PC-3 (cell line): ENCODE measurements at regions not wholly inside any gene's neighbourhood (a gene's known extent, or its start where the extent isn't known, plus 50 kb on each side); places are given as distances from the start of the nearest gene placed in this dataset.

Experiments used
- ATAC-seq: fragments of 200-7000 bp; cut with Tn5 transposase; 2 replicates; pipeline ENCODE4 v1.9.1; 2020; ENCODE audit warnings: mild to moderate bottlenecking, moderate library complexity
- BruUV-seq: library from RNA; stranded (reverse); fragments of 400-500 nt; replicated peaks from 2 replicates; lab custom pipeline; 2021; lab: Mats Ljungman, UMichigan
- CTCF ChIA-PET: fragments of 300-600 bp; sonication (Branson Sonifier 250); formaldehyde crosslinking; loops from one replicate; lab custom pipeline; 2022; ENCODE audit warnings: antibody characterized with exemption; lab: Charles Lee
- POLR2A ChIA-PET: fragments of 300-600 bp; sonication (Branson Sonifier 250); formaldehyde crosslinking; loops from one replicate; lab custom pipeline; 2022; ENCODE audit warnings: antibody characterized with exemption; ENCODE audit not compliant: unreplicated experiment; lab: Charles Lee
- DNase-seq: peaks from one replicate; pipeline ENCODE4 v3.0.0-alpha.2; 2015
- H2AFZ ChIP-seq: fragments of 300-600 bp; sonication (generic); 2 replicates; pipeline ENCODE4 v1.6.0; 2016; ENCODE audit warnings: antibody characterized with exemption, low read length
- H3F3A ChIP-seq: fragments of 300-600 bp; sonication (generic); one replicate; pipeline ENCODE4 v1.6.0; 2017; ENCODE audit warnings: antibody characterized with exemption, low read length, control low read depth, mild to moderate bottlenecking; ENCODE audit not compliant: unreplicated experiment
- H3K27ac ChIP-seq: fragments of 300-600 bp; sonication (generic); 2 replicates; pipeline ENCODE4 v1.5.1; 2016; ENCODE audit warnings: mild to moderate bottlenecking, low read length
- H3K27me3 ChIP-seq: fragments of 300-600 bp; sonication (generic); 2 replicates; pipeline ENCODE4 v1.6.1; 2016; ENCODE audit warnings: low read length, mixed read lengths
- H3K36me3 ChIP-seq: fragments of 300-600 bp; sonication (generic); 2 replicates; pipeline ENCODE4 v1.6.1; 2016; ENCODE audit warnings: low read depth, mixed run types, low read length, mixed read lengths
- H3K4me1 ChIP-seq: fragments of 300-600 bp; sonication (generic); 2 replicates; pipeline ENCODE4 v1.5.1; 2016; ENCODE audit warnings: low read length; ENCODE audit not compliant: insufficient read depth
- H3K4me2 ChIP-seq: fragments of 300-600 bp; sonication (generic); 2 replicates; pipeline ENCODE4 v1.6.0; 2016; ENCODE audit warnings: low read length
- H3K4me3 ChIP-seq: fragments of 300-600 bp; sonication (generic); 2 replicates; pipeline ENCODE4 v1.5.1; 2016; ENCODE audit warnings: mild to moderate bottlenecking, low read length, mixed read lengths
- H3K79me2 ChIP-seq: fragments of 300-600 bp; sonication (generic); 2 replicates; pipeline ENCODE4 v1.6.1; 2017; ENCODE audit warnings: low read length, mixed read lengths
- H3K9ac ChIP-seq: fragments of 300-600 bp; sonication (generic); 2 replicates; pipeline ENCODE4 v1.6.0; 2016; ENCODE audit warnings: mild to moderate bottlenecking, low read length
- H3K9me2 ChIP-seq: fragments of 300-600 bp; sonication (generic); replicated peaks from 2 replicates; pipeline ENCODE4 v1.6.1; 2016; ENCODE audit warnings: mixed run types, low read length, mixed read lengths
- H3K9me3 ChIP-seq: fragments of 300-600 bp; sonication (generic); 2 replicates; pipeline ENCODE4 v1.6.1; 2016; ENCODE audit warnings: low read length, mixed read lengths
- H4K20me1 ChIP-seq: fragments of 300-600 bp; sonication (generic); 2 replicates; pipeline ENCODE4 v1.6.1; 2016; ENCODE audit warnings: low read length, mixed read lengths
- EZH2 ChIP-seq: fragments of 300-600 bp; sonication (generic); IDR thresholded peaks from one replicate; pipeline ENCODE4 v1.6.1; 2017; ENCODE audit warnings: antibody characterized with exemption, mild to moderate bottlenecking, low read length; ENCODE audit not compliant: unreplicated experiment
- EZH2phosphoT487 ChIP-seq: fragments of 300-600 bp; sonication (generic); IDR thresholded peaks from 2 replicates; pipeline ENCODE4 v1.6.1; 2018; ENCODE audit warnings: mild to moderate bottlenecking, antibody characterized with exemption, low read length, borderline replicate concordance
- intact Hi-C: fragments of 100-400 bp; cut with micrococcal nuclease; formaldehyde crosslinking; loops from 2 replicates; pipeline ENCODE4 v1.9.0; 2023
- TF ChIP-seq, protein P1 (sequence below): fragments of 300-600 bp; sonication (generic); conservative IDR thresholded peaks from 2 replicates; pipeline ENCODE4 v1.5.1; 2017; ENCODE audit warnings: antibody characterized with exemption, low read depth, mild to moderate bottlenecking, low read length

- POLR2A ChIA-PET = no interaction called here
- H3K9me3 ChIP-seq = no peaks in the 10 kb centered on the region
Measured at GRCh38 chr2:239590995-239591915, 190.4 kb upstream of the HDAC4 start.

GRCh38 chr2:239590276-239590675 lies 189.5 kb upstream of the HDAC4 start:
- CTCF ChIA-PET = no interaction called here
- intact Hi-C loops = no loop called here
- no TSS peak for BruUV-seq
- H3K36me3 ChIP-seq = no peaks in the 10 kb centered on the region
- TF ChIP-seq, protein P1, sequence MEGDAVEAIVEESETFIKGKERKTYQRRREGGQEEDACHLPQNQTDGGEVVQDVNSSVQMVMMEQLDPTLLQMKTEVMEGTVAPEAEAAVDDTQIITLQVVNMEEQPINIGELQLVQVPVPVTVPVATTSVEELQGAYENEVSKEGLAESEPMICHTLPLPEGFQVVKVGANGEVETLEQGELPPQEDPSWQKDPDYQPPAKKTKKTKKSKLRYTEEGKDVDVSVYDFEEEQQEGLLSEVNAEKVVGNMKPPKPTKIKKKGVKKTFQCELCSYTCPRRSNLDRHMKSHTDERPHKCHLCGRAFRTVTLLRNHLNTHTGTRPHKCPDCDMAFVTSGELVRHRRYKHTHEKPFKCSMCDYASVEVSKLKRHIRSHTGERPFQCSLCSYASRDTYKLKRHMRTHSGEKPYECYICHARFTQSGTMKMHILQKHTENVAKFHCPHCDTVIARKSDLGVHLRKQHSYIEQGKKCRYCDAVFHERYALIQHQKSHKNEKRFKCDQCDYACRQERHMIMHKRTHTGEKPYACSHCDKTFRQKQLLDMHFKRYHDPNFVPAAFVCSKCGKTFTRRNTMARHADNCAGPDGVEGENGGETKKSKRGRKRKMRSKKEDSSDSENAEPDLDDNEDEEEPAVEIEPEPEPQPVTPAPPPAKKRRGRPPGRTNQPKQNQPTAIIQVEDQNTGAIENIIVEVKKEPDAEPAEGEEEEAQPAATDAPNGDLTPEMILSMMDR = no peak
- no peaks in the 10 kb centered on the region for H3K9me3 ChIP-seq
- ATAC-seq = no peak
- H3K79me2 ChIP-seq = no peaks in the 10 kb centered on the region
- H3K27ac ChIP-seq = no peak overlapping the region
- H3K27me3 ChIP-seq = peaks cover 35% of the 10 kb centered on the region
- no peaks in the 10 kb centered on the region for H3F3A ChIP-seq
- POLR2A ChIA-PET = no interaction called here
- no peak overlapping the region for H3K4me3 ChIP-seq
- no peak overlapping the region for H3K4me2 ChIP-seq
- DNase-seq = no peak
- H3K9me2 ChIP-seq = no peaks in the 10 kb centered on the region
- no peak overlapping the region for H3K9ac ChIP-seq
- no peaks in the 10 kb centered on the region for H4K20me1 ChIP-seq
- no peak overlapping the region for H2AFZ ChIP-seq
- no peaks in the 10 kb centered on the region for H3K4me1 ChIP-seq

More at GRCh38 chr2:239590995-239591915, 190.4 kb upstream of the HDAC4 start:
- Histone ChIP-seq H3K27me3 (peaks cover 32% of the 10 kb centered on the region), H2AFZ (no peak overlapping the region), H3F3A (no peaks in the 10 kb centered on the region), H3K4me3 (no peak overlapping the region), H3K79me2 (no peaks in the 10 kb centered on the region), H3K27ac (no peak overlapping the region), H3K4me1 (no peaks in the 10 kb centered on the region), H3K9me2 (no peaks in the 10 kb centered on the region), H3K9ac (no peak overlapping the region), H3K36me3 (no peaks in the 10 kb centered on the region), H4K20me1 (no peaks in the 10 kb centered on the region), H3K4me2 (no peak overlapping the region)
- intact Hi-C loops = no loop called here
- no peak for TF ChIP-seq EZH2
- no peak for TF ChIP-seq EZH2phosphoT487
- TF ChIP-seq, protein P1 = no peak
- ATAC-seq = no peak
- no TSS peak for BruUV-seq
- CTCF ChIA-PET = no interaction called here
- DNase-seq = no peak

GRCh38 chr2:239589833-239590232 lies 189.0 kb upstream of the HDAC4 start:
- Histone ChIP-seq H3K79me2 (no peaks in the 10 kb centered on the region), H3K9ac (no peak overlapping the region), H2AFZ (no peak overlapping the region), H3K9me3 (no peaks in the 10 kb centered on the region), H3K9me2 (no peaks in the 10 kb centered on the region), H3F3A (no peaks in the 10 kb centered on the region), H3K27me3 (peaks cover 39% of the 10 kb centered on the region), H3K4me3 (no peak overlapping the region), H4K20me1 (no peaks in the 10 kb centered on the region), H3K4me2 (no peak overlapping the region), H3K27ac (no peak overlapping the region), H3K36me3 (no peaks in the 10 kb centered on the region), H3K4me1 (no peaks in the 10 kb centered on the region)
- CTCF ChIA-PET = no interaction called here
- no peak for DNase-seq
- POLR2A ChIA-PET = no interaction called here
- intact Hi-C loops = no loop called here
- ATAC-seq = no peak
- TF ChIP-seq EZH2phosphoT487 = no peak
- TF ChIP-seq, protein P1 = no peak
- TF ChIP-seq EZH2 = no peak
- BruUV-seq = no TSS peak
